Colonic mucosa (tissue), 4 donors: ENCODE measurements at regions not wholly inside any gene's neighbourhood (a gene's known extent, or its start where the extent isn't known, plus 50 kb on each side); places are given as distances from the start of the nearest gene placed in this dataset.
"Not testable (repeated sequence)": the region's sequence is repeated elsewhere in the genome, so short reads cannot be mapped to it uniquely, and the experiment has no call there.

ENCODE experiments used
- DNase-seq: peaks from one replicate; pipeline ENCODE4 v3.0.0-alpha.2; 2020
- H3K27ac ChIP-seq: fragments of 200-600 bp; one replicate; pipeline ENCODE4 v1.8.0; 2021
- H3K27me3 ChIP-seq: fragments of 200-600 bp; one replicate; pipeline ENCODE4 v1.8.0; 2021
- H3K36me3 ChIP-seq: fragments of 200-600 bp; one replicate; pipeline ENCODE4 v1.8.0; 2021
- H3K4me1 ChIP-seq: fragments of 200-600 bp; one replicate; pipeline ENCODE4 v1.8.0; 2021; ENCODE audit warnings: mild to moderate bottlenecking
- H3K4me3 ChIP-seq: fragments of 200-600 bp; one replicate; pipeline ENCODE4 v1.8.0; 2021
- H3K9ac ChIP-seq, 2 donors: one replicate each; pipeline ENCODE4 v1.7.0; 2013; ENCODE audit warnings: control low read depth in 2 of 2, low read depth in 2 of 2, low read length in 2 of 2
- H3K9me3 ChIP-seq: fragments of 200-600 bp; one replicate; pipeline ENCODE4 v1.8.0; 2021
- CTCF ChIP-seq: fragments of 200-600 bp; IDR thresholded peaks from one replicate; pipeline ENCODE4 v1.8.0; 2022; ENCODE audit warnings: antibody characterized with exemption, mild to moderate bottlenecking
- intact Hi-C: fragments of 100-400 bp; cut with DNase I; formaldehyde crosslinking; loops from one replicate; pipeline ENCODE4 v1.14.1; 2022
- donor health status: healthy.
- donor health status: DM: no; HTN: no; CAD: no.
- donor health status: DM: no; HTN: no; CAD: no.

DNA sequence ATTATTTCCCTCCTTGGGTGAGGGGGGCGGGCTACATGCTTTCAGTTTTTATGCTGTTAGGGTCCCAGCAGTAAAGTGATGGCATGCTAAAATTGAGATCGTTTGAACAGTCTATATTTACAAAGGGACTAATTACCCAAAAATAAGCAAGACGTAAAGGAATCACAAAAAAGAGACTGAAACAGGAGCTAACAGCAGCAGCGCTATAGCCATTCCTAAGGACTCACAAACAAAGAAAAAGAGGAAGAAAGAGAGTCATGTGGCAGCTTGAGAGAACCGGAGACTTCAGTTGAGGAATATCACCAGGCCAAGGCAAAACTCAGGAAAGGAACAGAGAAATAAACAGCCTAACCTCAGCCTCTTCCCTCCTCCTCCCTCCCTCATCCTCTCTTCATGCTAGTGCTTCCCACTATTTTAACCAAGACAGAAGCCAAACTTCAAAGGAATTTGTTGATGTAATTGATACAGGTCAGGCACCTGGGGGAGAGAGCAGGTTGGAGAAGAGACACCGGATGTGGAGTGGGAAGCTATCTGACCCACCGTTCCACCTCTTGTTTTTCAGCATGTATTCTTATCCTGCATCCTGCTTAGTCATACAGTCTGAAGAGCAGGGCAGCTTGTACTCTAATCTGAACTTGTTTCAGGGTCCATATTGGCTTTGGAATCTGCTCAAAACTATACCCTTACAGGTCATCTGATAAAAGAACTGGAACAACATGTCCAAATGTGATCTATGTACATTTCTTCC, 383.7 kb downstream of the NAF1 start:
- Histone ChIP-seq H3K4me1 (no peaks in the 10 kb centered on the region), H3K9me3 (no peaks in the 10 kb centered on the region), H3K27ac (no peak overlapping the region), H3K4me3 (no peak overlapping the region), H3K27me3 (no peaks in the 10 kb centered on the region), H3K9ac (no peak overlapping the region), H3K36me3 (no peaks in the 10 kb centered on the region)
- DNase-seq = no peak
- intact Hi-C loops = no loop called here
- no peak for TF ChIP-seq CTCF

GRCh38 chr4:162782096-162782777, 384.5 kb downstream of the NAF1 start:
- Histone ChIP-seq H3K9me3 (no peaks in the 10 kb centered on the region), H3K4me1 (no peaks in the 10 kb centered on the region), H3K27me3 (no peaks in the 10 kb centered on the region), H3K27ac (no peak overlapping the region), H3K4me3 (no peak overlapping the region), H3K9ac (no peak overlapping the region), H3K36me3 (no peaks in the 10 kb centered on the region)
- TF ChIP-seq CTCF = no peak
- no peak for DNase-seq
- intact Hi-C loops = no loop called here

GRCh38 chr4:162770761-162771490, 395.8 kb downstream of the NAF1 start:
- H3K9me3 ChIP-seq = no peaks in the 10 kb centered on the region
- H3K36me3 ChIP-seq = no peaks in the 10 kb centered on the region
- H3K4me1 ChIP-seq = no peaks in the 10 kb centered on the region
- no peak for DNase-seq
- H3K4me3 ChIP-seq = no peak overlapping the region
- intact Hi-C loops = no loop called here
- TF ChIP-seq CTCF = no peak
- H3K27ac ChIP-seq = no peak overlapping the region
- no peaks in the 10 kb centered on the region for H3K27me3 ChIP-seq
- no peak overlapping the region for H3K9ac ChIP-seq

DNA sequence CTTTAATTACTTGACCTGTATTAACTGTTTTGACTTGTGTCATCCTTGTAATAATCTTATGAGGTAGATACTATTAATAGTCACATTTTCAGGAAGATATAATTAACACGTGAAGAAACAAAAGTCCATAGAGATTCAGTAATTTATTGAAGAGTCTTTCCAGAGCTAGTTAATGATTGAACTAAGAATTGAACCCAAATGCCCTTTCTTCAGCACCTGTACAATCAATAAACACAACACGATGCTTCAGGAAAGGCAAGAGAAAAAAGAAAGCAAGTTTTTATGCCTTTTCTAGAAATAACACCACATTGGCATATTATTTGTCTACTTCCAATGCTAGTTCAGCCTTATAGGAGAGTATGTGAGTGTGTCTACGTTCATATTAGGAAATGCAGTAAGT, 399.6 kb downstream of the NAF1 start:
- Histone ChIP-seq H3K9me3 (no peaks in the 10 kb centered on the region), H3K36me3 (no peaks in the 10 kb centered on the region), H3K4me1 (no peaks in the 10 kb centered on the region), H3K4me3 (no peak overlapping the region), H3K27ac (no peak overlapping the region), H3K27me3 (no peaks in the 10 kb centered on the region), H3K9ac (no peak overlapping the region)
- no peak for TF ChIP-seq CTCF
- intact Hi-C loops = no loop called here
- no peak for DNase-seq

GRCh38 chr4:162761965-162762364, 404.7 kb downstream of the NAF1 start:
- Histone ChIP-seq H3K27ac (no peak overlapping the region), H3K4me1 (no peaks in the 10 kb centered on the region)
- no peak for DNase-seq

GRCh38 chr4:162740228-162740627, 426.5 kb downstream of the NAF1 start:
- H3K9me3 ChIP-seq, H3K4me1 ChIP-seq, H3K27me3 ChIP-seq, H3K4me3 ChIP-seq, intact Hi-C loops, DNase-seq, H3K9ac ChIP-seq, H3K27ac ChIP-seq, H3K36me3 ChIP-seq: not testable (repeated sequence)

More at GRCh38 chr4:162761965-162762364, 404.7 kb downstream of the NAF1 start:
- Histone ChIP-seq H3K9me3 (no peaks in the 10 kb centered on the region), H3K9ac (no peak overlapping the region), H3K4me3 (no peak overlapping the region), H3K27me3 (no peaks in the 10 kb centered on the region), H3K36me3 (no peaks in the 10 kb centered on the region)
- TF ChIP-seq CTCF = no peak
- intact Hi-C loops = no loop called here

GRCh38 chr4:162739596-162739995, 427.1 kb downstream of the NAF1 start:
- H3K4me3 ChIP-seq, H3K27me3 ChIP-seq, H3K9ac ChIP-seq, H3K4me1 ChIP-seq, H3K27ac ChIP-seq, DNase-seq, intact Hi-C loops, H3K9me3 ChIP-seq, H3K36me3 ChIP-seq: not testable (repeated sequence)
